GM12865 (cell line): ENCODE measurements at regions not wholly inside any gene's neighbourhood (a gene's known extent, or its start where the extent isn't known, plus 50 kb on each side); places are given as distances from the start of the nearest gene placed in this dataset.

Source experiments
- DNase-seq: peaks from one replicate; pipeline ENCODE4 v3.0.0; 2010; ENCODE audit warnings: low read depth
- H3K4me3 ChIP-seq: 2 replicates; pipeline ENCODE4 v1.5.1; 2011; ENCODE audit warnings: mild to moderate bottlenecking, low read depth, low read length, control low read depth
- TF ChIP-seq, protein P1 (sequence below): IDR thresholded peaks from 2 replicates; pipeline ENCODE4 v1.5.1; 2011; ENCODE audit warnings: low read length, control low read depth, low read depth, inconsistent platforms; ENCODE audit not compliant: insufficient read depth; ENCODE audit errors: missing control alignments

DNA sequence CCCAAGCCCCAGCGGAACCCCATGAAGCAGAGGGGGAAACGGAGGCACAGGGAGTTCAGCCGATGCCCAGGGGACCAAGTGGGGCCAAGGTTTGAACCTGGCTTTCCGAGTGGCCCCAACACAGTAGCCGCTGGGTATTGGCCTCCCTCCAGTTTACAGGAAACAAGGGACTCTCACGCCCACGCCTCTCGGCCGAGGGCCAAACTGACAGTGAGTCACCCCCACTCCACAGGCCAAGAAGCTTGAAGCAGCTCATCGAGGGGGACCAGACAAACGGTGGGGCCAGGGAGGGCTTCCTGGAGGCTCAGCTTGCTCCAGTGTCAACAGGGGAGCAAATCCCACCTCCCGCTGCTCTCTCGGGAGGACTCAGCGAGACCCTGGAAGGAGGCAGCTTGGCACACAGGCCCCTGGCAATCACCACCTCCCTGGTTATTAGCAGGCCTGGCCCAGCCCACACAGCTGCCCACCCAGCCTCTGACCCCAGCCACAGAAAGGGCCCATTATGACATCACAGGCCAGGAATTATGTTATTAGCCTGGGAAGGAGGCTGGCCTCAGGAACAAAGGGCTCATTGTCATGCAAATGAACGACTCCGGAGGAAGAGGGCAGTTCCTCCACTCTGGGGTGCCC, 54.6 kb downstream of the NCOR2 start:
- H3K4me3 ChIP-seq = no peak overlapping the region
- no peak for DNase-seq
- TF ChIP-seq, protein P1, sequence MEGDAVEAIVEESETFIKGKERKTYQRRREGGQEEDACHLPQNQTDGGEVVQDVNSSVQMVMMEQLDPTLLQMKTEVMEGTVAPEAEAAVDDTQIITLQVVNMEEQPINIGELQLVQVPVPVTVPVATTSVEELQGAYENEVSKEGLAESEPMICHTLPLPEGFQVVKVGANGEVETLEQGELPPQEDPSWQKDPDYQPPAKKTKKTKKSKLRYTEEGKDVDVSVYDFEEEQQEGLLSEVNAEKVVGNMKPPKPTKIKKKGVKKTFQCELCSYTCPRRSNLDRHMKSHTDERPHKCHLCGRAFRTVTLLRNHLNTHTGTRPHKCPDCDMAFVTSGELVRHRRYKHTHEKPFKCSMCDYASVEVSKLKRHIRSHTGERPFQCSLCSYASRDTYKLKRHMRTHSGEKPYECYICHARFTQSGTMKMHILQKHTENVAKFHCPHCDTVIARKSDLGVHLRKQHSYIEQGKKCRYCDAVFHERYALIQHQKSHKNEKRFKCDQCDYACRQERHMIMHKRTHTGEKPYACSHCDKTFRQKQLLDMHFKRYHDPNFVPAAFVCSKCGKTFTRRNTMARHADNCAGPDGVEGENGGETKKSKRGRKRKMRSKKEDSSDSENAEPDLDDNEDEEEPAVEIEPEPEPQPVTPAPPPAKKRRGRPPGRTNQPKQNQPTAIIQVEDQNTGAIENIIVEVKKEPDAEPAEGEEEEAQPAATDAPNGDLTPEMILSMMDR = no peak

DNA sequence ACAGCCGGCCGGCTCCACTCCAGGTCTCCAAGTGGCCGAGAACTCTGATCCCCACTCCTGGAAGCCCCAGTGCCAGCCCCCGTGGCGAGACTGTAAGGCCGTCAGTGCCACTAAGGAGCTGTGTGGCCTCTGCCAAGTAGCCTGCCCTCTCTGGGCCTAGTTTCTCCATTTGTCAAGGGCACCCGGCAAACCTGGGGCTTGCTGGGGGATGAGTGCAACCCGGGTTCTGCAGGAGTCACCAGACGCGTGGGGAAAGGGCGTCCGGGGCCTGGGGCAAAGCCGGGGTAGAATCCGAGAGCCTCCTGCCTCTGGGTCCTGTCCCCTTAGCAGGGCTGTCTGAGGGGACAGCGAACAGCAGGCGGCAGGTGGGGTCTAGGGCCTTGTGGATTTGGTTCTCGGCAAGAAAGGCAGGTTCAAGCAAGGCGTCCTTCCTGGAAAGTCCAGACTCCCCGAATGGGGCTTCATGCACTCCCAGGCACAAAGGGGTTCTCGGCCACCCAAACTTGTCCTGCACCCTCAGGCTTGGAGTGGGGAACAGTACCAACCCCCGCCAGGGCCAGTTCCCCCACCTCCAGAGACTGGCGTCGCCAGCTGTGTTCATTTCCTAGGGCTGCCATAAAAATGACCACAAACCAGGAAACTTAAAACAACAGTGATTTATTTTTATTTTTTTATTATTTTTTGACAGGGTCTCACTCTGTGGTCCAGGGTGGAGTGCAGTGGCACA, 56.0 kb downstream of the NCOR2 start:
- DNase-seq = no peak
- TF ChIP-seq, protein P1 = no peak
- H3K4me3 ChIP-seq = no peak overlapping the region

DNA sequence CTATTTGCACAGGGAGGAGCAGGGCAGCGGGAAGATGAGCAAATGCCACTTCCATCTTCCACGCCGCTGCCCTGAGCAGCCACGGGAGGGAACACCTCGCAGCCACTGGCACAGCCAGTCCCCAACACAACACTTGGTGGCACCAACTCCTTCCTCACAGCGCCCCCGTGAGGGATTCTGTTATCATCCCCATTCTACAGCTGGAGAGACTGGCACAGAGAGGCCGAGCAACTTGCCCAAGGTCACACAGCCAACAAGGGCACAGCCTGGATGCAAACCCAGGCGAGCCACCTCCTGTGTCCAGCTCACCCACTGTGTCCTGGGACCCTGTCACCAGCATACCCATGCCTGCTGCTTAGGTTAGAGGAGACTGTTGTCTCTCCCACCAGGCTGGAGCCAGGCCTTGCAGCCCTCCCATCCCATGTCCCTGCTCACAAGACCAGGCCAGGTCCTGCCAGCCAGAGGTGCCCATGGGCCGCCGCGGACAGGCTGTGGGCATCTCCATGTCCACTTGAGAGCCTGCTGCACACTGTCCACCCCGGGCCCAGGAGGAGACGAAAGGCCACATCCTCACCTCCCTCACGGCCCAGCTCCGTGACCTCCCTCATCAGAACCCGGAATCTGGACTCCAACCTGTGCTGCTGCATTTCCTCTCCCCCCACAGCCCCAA, 57.0 kb downstream of the NCOR2 start:
- TF ChIP-seq, protein P1 = no peak
- DNase-seq = peak; percentile 26

DNA sequence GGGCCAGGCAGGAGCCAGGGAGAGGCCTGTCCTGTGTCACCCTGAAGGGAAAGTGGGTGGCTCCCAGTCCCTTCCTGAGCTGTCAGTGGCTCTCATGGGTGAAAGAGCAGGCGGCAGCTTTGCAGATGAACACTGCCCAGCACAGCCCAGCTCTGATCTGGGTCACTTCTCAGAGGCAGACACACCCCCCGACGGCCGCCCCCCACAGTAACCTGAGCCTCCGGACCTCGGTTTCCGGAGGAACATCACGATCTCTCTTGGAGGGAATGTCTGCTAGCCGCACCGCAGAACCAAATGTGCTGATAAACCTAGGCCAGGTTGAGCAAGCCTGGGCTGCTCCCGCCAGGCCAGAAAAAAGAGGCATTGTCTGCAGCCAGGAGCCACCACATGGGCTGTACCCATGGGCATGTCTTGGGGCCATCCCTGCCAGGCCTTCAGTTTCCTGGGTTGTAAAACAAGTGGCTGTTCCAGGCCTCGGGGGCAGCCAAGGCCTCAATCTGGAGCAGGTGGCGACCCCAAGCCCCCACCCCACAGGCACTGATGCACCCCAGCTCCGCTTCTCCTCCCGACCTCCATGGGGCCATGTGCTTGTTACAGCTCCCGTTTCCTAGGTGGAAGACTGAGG, 57.6 kb downstream of the NCOR2 start:
- TF ChIP-seq, protein P1 = no peak
- H3K4me3 ChIP-seq = no peak overlapping the region
- DNase-seq = no peak

More for the DNA sequence above, 57.0 kb downstream of the NCOR2 start:
- H3K4me3 ChIP-seq = no peak overlapping the region

DNA sequence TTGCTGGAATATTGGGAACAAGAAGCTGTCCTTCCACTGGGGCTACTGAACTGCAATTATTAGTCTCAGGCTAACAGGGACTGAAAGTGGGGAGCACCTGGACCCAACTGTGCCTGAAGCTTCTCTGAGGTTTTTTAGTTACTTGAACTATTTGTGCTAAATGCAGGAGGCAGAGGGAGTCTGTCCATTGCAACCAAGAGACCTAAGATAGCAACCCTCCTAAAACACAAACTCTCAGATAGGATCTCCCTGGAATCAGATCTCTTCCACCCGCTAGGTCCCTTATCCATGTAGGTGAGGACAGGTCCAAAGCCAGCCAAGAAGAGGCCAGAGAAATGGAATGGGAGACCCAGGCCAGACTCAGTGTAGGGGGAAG, 58.1 kb downstream of the NCOR2 start:
- TF ChIP-seq, protein P1 = no peak
- DNase-seq = no peak
- H3K4me3 ChIP-seq = no peak overlapping the region

DNA sequence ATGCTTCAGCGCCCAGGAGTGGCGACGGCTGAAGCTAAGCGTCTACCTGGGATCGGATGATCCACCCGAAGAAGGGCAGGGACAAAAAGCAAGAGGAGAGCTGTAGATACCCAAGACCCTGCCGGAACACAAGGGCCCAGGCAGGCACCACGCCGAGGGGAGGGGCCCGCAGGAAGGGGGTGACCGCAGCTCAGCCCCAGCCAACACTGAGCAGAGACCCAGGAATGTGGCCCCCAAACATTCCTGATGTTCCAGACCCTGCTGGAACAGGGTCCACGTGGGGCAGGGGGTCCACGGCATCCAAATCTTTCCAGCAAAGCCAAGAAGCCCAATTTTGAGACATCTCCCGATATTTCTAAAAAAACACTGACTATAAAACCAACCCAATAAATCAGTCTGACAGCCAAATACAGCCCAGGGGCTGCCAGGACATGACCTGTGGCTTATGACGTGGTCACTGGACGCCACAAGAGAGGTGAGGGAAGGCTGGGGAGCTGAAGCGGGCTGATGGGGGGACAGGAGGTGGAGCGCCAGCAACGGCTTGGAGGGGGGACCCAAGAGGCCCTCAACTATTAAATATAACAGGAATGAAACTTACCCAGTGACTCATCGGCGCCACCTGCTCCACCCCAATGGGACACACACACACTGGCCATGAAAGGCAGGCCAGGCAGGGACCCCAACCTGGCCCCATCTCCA, 58.9 kb downstream of the NCOR2 start:
- peak; percentile 34 for DNase-seq
- TF ChIP-seq, protein P1 = peak; percentile 6
- no peak overlapping the region for H3K4me3 ChIP-seq
